ENCODE measurements at regions not wholly inside any gene's neighbourhood (a gene's known extent, or its start where the extent isn't known, plus 50 kb on each side); places are given as distances from the start of the nearest gene placed in this dataset.

GRCh38 chr2:14234911-14235310 is 397.6 kb upstream of the LRATD1 start:
- H3K4me1 ChIP-seq = no peaks in the 10 kb centered on the region
- intact Hi-C loops (cut with DNase I) = no loop called here

DNA sequence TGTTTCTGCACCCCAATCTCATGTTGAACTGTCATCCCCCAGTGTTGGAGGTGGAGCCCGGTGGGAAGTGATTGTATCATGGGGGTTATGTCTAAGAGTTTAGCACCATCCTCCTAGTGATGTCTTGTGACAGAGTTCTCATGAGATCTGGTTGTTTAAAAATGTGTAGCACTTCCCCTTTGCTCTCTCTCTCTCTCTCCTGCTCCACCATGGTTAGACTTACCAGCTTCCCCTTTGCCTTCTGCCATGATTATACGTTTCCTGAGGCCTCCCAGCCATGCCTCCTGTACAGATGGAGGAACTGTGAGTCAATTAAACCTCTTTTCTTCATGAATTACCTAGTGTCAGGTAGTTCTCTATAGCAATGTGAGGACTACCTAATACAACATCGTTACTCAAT is 396.9 kb upstream of the LRATD1 start:
- DNase-seq (ENCODE audit: extremely low spot score in 2 of 2) = no peak
- Histone ChIP-seq H3K27me3 (no peaks in the 10 kb centered on the region), H3K9me3 (no peaks in the 10 kb centered on the region), H3K36me3 (no peaks in the 10 kb centered on the region), H3K4me1 (no peaks in the 10 kb centered on the region), H3K4me3 (no peak overlapping the region), H3K27ac (no peak overlapping the region)
- intact Hi-C loops (cut with DNase I) = no loop called here
- TF ChIP-seq POLR2A (IDR thresholded peaks at IDR 0.05) (no peak), POLR2AphosphoS5 (IDR thresholded peaks at IDR 0.05; ENCODE audit: insufficient read depth in 1 of 2, low read depth in 1 of 2) (no peak)
- TF ChIP-seq, protein P1, sequence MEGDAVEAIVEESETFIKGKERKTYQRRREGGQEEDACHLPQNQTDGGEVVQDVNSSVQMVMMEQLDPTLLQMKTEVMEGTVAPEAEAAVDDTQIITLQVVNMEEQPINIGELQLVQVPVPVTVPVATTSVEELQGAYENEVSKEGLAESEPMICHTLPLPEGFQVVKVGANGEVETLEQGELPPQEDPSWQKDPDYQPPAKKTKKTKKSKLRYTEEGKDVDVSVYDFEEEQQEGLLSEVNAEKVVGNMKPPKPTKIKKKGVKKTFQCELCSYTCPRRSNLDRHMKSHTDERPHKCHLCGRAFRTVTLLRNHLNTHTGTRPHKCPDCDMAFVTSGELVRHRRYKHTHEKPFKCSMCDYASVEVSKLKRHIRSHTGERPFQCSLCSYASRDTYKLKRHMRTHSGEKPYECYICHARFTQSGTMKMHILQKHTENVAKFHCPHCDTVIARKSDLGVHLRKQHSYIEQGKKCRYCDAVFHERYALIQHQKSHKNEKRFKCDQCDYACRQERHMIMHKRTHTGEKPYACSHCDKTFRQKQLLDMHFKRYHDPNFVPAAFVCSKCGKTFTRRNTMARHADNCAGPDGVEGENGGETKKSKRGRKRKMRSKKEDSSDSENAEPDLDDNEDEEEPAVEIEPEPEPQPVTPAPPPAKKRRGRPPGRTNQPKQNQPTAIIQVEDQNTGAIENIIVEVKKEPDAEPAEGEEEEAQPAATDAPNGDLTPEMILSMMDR (IDR thresholded peaks at IDR 0.05) = no peak

More at GRCh38 chr2:14234911-14235310, 397.6 kb upstream of the LRATD1 start:
- TF ChIP-seq POLR2A (IDR thresholded peaks at IDR 0.05) = no peak
- TF ChIP-seq POLR2AphosphoS5 (IDR thresholded peaks at IDR 0.05; ENCODE audit: insufficient read depth in 1 of 2, low read depth in 1 of 2) = no peak
- TF ChIP-seq, protein P1 (IDR thresholded peaks at IDR 0.05) = no peak
- no peak overlapping the region for H3K4me3 ChIP-seq
- DNase-seq (ENCODE audit: extremely low spot score in 2 of 2) = no peak
- H3K36me3 ChIP-seq = no peaks in the 10 kb centered on the region
- H3K27ac ChIP-seq = no peak overlapping the region
- no peaks in the 10 kb centered on the region for H3K9me3 ChIP-seq
- H3K27me3 ChIP-seq = no peaks in the 10 kb centered on the region

GRCh38 chr2:14237902-14238301 is 394.6 kb upstream of the LRATD1 start:
- Histone ChIP-seq H3K4me1 (no peaks in the 10 kb centered on the region), H3K36me3 (no peaks in the 10 kb centered on the region), H3K27me3 (no peaks in the 10 kb centered on the region), H3K9me3 (no peaks in the 10 kb centered on the region), H3K27ac (no peak overlapping the region), H3K4me3 (no peak overlapping the region)
- intact Hi-C loops (cut with DNase I) = no loop called here
- no peak for DNase-seq (ENCODE audit: extremely low spot score in 2 of 2)
- TF ChIP-seq, protein P1 (IDR thresholded peaks at IDR 0.05) = no peak

DNA sequence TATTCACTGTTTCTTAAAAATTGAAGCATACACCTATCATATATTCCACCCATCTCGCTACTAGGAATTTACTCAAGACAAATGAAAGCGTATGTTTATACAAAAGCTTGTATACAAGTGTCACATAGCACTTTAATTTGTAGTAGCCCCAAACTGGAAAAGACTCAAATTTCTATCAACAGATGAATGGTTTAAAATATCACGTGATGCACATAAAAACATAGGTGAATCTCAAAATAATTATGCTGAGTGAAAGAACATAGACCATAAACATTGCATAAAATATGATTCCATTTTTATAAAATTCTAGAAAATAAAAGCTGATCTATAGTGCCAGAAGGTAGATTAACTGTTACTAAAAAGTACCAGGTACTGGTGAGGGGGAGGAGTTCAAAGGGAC is 392.9 kb upstream of the LRATD1 start:
- TF ChIP-seq, protein P1 (IDR thresholded peaks at IDR 0.05) = no peak
- TF ChIP-seq POLR2A (IDR thresholded peaks at IDR 0.05) = no peak
- DNase-seq (ENCODE audit: extremely low spot score in 2 of 2) = no peak
- H3K27me3 ChIP-seq = no peaks in the 10 kb centered on the region
- no peak overlapping the region for H3K4me3 ChIP-seq
- intact Hi-C loops (cut with DNase I) = no loop called here
- H3K9me3 ChIP-seq = no peaks in the 10 kb centered on the region
- H3K27ac ChIP-seq = no peak overlapping the region
- no peaks in the 10 kb centered on the region for H3K36me3 ChIP-seq
- H3K4me1 ChIP-seq = no peaks in the 10 kb centered on the region

DNA sequence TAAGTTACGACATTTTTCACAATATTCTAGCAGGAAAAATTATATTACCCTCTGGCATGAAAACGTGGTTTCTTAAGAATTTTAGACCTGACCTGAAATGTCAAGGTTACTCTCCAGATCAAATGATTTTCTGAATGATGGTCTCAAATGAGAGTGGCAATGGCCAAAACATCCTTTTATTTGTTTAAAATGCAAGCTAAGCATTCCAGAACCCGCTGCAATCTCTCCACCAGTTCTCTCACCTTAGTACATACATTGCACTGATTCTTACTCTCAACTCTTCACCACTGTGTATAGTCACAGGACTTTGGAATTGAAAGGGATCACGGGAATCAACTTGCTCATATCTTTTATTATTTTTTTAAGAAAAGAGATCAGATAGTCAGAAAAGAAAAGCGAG is 391.6 kb upstream of the LRATD1 start:
- no peak for DNase-seq (ENCODE audit: extremely low spot score in 2 of 2)
- no peak overlapping the region for H3K27ac ChIP-seq
- intact Hi-C loops (cut with DNase I) = no loop called here
- no peaks in the 10 kb centered on the region for H3K36me3 ChIP-seq
- H3K27me3 ChIP-seq = no peaks in the 10 kb centered on the region
- TF ChIP-seq POLR2AphosphoS5 (IDR thresholded peaks at IDR 0.05; ENCODE audit: insufficient read depth in 1 of 2, low read depth in 1 of 2) (no peak), POLR2A (IDR thresholded peaks at IDR 0.05) (no peak)
- TF ChIP-seq, protein P1 (IDR thresholded peaks at IDR 0.05) = no peak
- no peaks in the 10 kb centered on the region for H3K9me3 ChIP-seq
- H3K4me1 ChIP-seq = no peaks in the 10 kb centered on the region
- no peak overlapping the region for H3K4me3 ChIP-seq

All from vagina (tissue), 2 donors.